Heart right ventricle (tissue), 16 donors: ENCODE measurements at regions not wholly inside any gene's neighbourhood (a gene's known extent, or its start where the extent isn't known, plus 50 kb on each side); places are given as distances from the start of the nearest gene placed in this dataset.

Experiments used
- ATAC-seq, 8 donors: fragments of 200-7000 bp; cut with Tn5 transposase; one replicate each; pipeline ENCODE4 v1.9.1; 2020; ENCODE audit warnings: mild to moderate bottlenecking in 8 of 8, moderate library complexity in 8 of 8, moderate number of reproducible peaks in 1 of 8
- DNase-seq, 2 donors: peaks; one replicate each; pipeline ENCODE4 v3.0.0-alpha.2; 2020
- H3K27ac ChIP-seq, 10 donors: fragments of 200-600 bp; sonication (generic) in 2 of 10; one replicate each; pipeline versions ENCODE4 v1.5.0 to v1.8.0; 2020 to 2022; ENCODE audit warnings: mild to moderate bottlenecking in 3 of 10
- H3K27me3 ChIP-seq, 7 donors: fragments of 200-600 bp; one replicate each; pipeline ENCODE4 v1.8.0; 2021 to 2022; ENCODE audit warnings: mild to moderate bottlenecking in 2 of 7
- H3K36me3 ChIP-seq, 9 donors: fragments of 200-600 bp; sonication (generic) in 1 of 9; one replicate each; pipeline versions ENCODE4 v1.5.0 to v1.8.0; 2020 to 2022; ENCODE audit warnings: mild to moderate bottlenecking in 2 of 9
- H3K4me1 ChIP-seq, 9 donors: fragments of 200-600 bp; sonication (generic) in 1 of 9; one replicate each; pipeline versions ENCODE4 v1.5.0 to v1.8.0; 2020 to 2022; ENCODE audit warnings: mild to moderate bottlenecking in 4 of 9
- H3K4me3 ChIP-seq, 10 donors: fragments of 200-600 bp; sonication (generic) in 2 of 10; one replicate each; pipeline versions ENCODE4 v1.5.0 to v1.8.0; 2020 to 2022; ENCODE audit warnings: mild to moderate bottlenecking in 7 of 10, moderate library complexity in 2 of 10
- H3K9me3 ChIP-seq, 11 donors: fragments of 200-600 bp in 10 of 11; sonication (generic) in 2 of 11; one replicate each; pipeline versions ENCODE4 v1.5.0 to v1.8.0; 2013 to 2022; ENCODE audit warnings: mild to moderate bottlenecking in 2 of 11, control low read depth in 1 of 11, moderate library complexity in 1 of 11
- CTCF ChIP-seq, 9 donors: fragments of 200-600 bp; sonication (generic) in 2 of 9; IDR thresholded peaks; one replicate each; pipeline versions ENCODE4 v1.5.0 to v1.8.0; 2021 to 2022; ENCODE audit warnings: antibody characterized with exemption in 9 of 9, mild to moderate bottlenecking in 5 of 9, moderate library complexity in 1 of 9
- WGBS, 2 donors: extraction: QIAGEN DNeasy Blood & Tissue Kit; methylation state at CpG; one replicate each; pipeline ENCODE4 v1.1.7; 2013; ENCODE audit warnings: inconsistent platforms in 1 of 2; 5-methylcytosine and 5-hydroxymethylcytosine counted together
- intact Hi-C, 10 donors: fragments of 100-400 bp; cut with DNase I; formaldehyde crosslinking; loops; one replicate each; pipeline versions ENCODE4 v1.11.1 to v1.14.2; 2022
- donor health status: Arrhythmogenic right ventricular cardiomyopathy.
- donor health status: ischemic (EF 13 %, LVEDD 7.1; RV severe dilation, severe dysfunction).
- donor health status: healthy with polysubstance abuse.
- donor health status: DM: no; HTN: yes; CAD: no.
- donor health status: DM: no; HTN: no; CAD: no.
- donor health status: ischemic (EF 25% LVEDD 6.9; RV normal size, moderate dysfunction).
- donor health status: ischemic (EF 25% LVEDD 5.7; RV mildly dilated, moderate dysfunction).
- donor health status: healthy.
- donor health status: DM: yes; HTN: yes; CAD: no.
- donor health status: Ischemic cardiomyopathy.
- donor health status: ischemic (EF 35%, LVEDD 5.7; RV mildly dilated, moderate dysfunction).
- donor health status: nonischemic (EF 11% LVEDD 7.7; RV severe dilation, severe dysfunction).
- donor health status: DM: yes; HTN: yes; CAD: no.
- donor health status: PGD.
- donor health status: ischemic (EF 29% LVEDD 5.4; RV normal size, mild dysfunction).
- donor health status: nonischemic (EF 23%, LVEDD 6.1; RV moderate dilation, normal function).

- intact Hi-C loops = no loop called here
- no peaks in the 10 kb centered on the region for H3K36me3 ChIP-seq
- peaks cover 10 to 32% (median 29%) of the 10 kb centered on the region in 9 donors for H3K4me1 ChIP-seq
- 85 to 90% methylated on average over 13 of the region's 13 CpGs for WGBS, 2 donors
- TF ChIP-seq CTCF (IDR thresholded peaks at IDR 0.05) = no peak
- DNase-seq (no peak), ATAC-seq (no peak)
- no peaks in the 10 kb centered on the region for H3K27me3 ChIP-seq
- no peak overlapping the region for H3K4me3 ChIP-seq
- H3K27ac ChIP-seq = no peak overlapping the region
- H3K9me3 ChIP-seq = no peaks in the 10 kb centered on the region
These were observed 159.5 kb downstream of the ACKR3 start for GRCh38 chr2:236728916-236729670.

- Histone ChIP-seq H3K4me1 (peaks cover 10 to 32% (median 29%) of the 10 kb centered on the region in 9 donors), H3K4me3 (no peak overlapping the region), H3K9me3 (no peaks in the 10 kb centered on the region), H3K27me3 (peaks cover 0 to 6% (median 0%) of the 10 kb centered on the region in 7 donors), H3K36me3 (no peaks in the 10 kb centered on the region), H3K27ac (peak overlapping the region in 6 of 10 donors; percentile 18 to 86 (median 48))
- intact Hi-C loops = loop anchor here in 2 of 10 donors (10.0 kb wide), 1 partner anchor 156 kb away; no protein-coding TSS in a partner anchor
- DNase-seq (peak; percentile 30 to 43), ATAC-seq (peak in 7 of 8 donors; percentile 47 to 71 (median 62))
- no peak for TF ChIP-seq CTCF (IDR thresholded peaks at IDR 0.05)
- 54 to 67% methylated on average over 10 of the region's 10 CpGs for WGBS, 2 donors
These were observed 160.8 kb downstream of the ACKR3 start for GRCh38 chr2:236730393-236730792.

GRCh38 chr2:236731767-236732580, 162.3 kb downstream of the ACKR3 start:
- Histone ChIP-seq H3K36me3 (no peaks in the 10 kb centered on the region), H3K4me1 (peaks cover 10 to 32% (median 29%) of the 10 kb centered on the region in 9 donors), H3K27me3 (peaks cover 0 to 11% (median 0%) of the 10 kb centered on the region in 7 donors), H3K9me3 (no peaks in the 10 kb centered on the region), H3K27ac (peak overlapping the region in 9 of 10 donors; percentile 40 to 87 (median 75)), H3K4me3 (no peak overlapping the region)
- DNase-seq (peak; percentile 61 to 83), ATAC-seq (peak; percentile 92 to 96 (median 94))
- 43 to 52% methylated on average over 12 of the region's 12 CpGs for WGBS, 2 donors
- TF ChIP-seq CTCF (IDR thresholded peaks at IDR 0.05) = peak in 3 of 9 donors; percentile 13 to 20 (median 17)
- intact Hi-C loops = loop anchor here in 2 of 10 donors (10.0 kb wide), 1 partner anchor 157 kb away; no protein-coding TSS in a partner anchor

GRCh38 chr2:236733156-236733555, 163.5 kb downstream of the ACKR3 start:
- TF ChIP-seq CTCF (IDR thresholded peaks at IDR 0.05) = no peak
- Histone ChIP-seq H3K27me3 (peaks cover 0 to 11% (median 0%) of the 10 kb centered on the region in 7 donors), H3K9me3 (no peaks in the 10 kb centered on the region), H3K4me3 (no peak overlapping the region), H3K27ac (peak overlapping the region in 2 of 10 donors; percentile 66 to 86), H3K4me1 (peaks cover 10 to 32% (median 29%) of the 10 kb centered on the region in 9 donors), H3K36me3 (no peaks in the 10 kb centered on the region)
- WGBS, 2 donors = 59 to 68% methylated on average over 3 of the region's 3 CpGs
- no peak for ATAC-seq
- no peak for DNase-seq
- intact Hi-C loops = loop anchor here in 2 of 10 donors (10.0 kb wide), 1 partner anchor 158 kb away; no protein-coding TSS in a partner anchor
